DMS153 treated with DMSO at 0.1 percent for 48 hours (cell line): ENCODE measurements at regions not wholly inside any gene's neighbourhood (a gene's known extent, or its start where the extent isn't known, plus 50 kb on each side); places are given as distances from the start of the nearest gene placed in this dataset.

Experiments
- DNase-seq: peaks from one replicate; lab custom pipeline; 2025; ENCODE audit not compliant: unreplicated experiment; lab: John Stamatoyannopoulos, UW

DNA sequence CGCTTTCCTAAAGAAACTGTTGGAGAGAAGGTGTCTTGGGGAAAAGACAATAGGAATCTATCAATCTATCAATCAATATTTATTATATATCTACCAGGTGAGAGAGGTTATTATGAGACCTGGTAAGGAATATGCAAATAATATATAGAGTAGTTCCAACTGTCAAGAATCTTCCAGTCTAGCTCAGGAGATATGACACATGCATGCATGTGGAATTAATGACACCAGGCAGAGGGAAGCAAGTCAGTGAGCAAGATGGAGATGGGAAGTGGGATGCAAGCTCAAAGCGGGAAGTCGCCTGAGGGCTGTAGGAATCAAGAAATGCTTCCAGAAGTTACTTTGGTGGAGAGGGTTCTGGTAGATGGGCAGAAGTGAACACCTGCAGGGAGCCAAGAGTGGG is 187.4 kb upstream of the NRP1 start:
- no peak for DNase-seq

GRCh38 chr10:33521062-33521461 is 186.6 kb upstream of the NRP1 start:
- DNase-seq, result no peak

DNA sequence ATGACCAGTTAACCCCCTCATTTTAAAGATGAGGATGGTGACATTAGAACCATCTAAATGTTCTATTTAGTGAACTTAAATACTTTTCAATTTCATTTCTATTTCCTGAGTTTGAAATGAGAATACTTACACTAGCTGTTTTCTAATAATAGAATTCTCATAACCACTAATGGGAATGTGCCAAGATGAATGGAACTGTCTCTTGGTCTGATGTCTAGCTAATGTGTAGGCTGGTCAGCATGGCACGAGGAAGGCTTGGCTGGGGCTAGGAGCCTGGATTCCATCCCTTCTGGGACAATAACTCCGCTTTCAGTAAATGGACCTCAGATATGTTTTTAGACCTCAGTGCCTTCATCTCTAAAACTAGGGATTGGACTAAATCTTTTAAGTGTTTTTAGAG is 185.8 kb upstream of the NRP1 start:
- no peak for DNase-seq

DNA sequence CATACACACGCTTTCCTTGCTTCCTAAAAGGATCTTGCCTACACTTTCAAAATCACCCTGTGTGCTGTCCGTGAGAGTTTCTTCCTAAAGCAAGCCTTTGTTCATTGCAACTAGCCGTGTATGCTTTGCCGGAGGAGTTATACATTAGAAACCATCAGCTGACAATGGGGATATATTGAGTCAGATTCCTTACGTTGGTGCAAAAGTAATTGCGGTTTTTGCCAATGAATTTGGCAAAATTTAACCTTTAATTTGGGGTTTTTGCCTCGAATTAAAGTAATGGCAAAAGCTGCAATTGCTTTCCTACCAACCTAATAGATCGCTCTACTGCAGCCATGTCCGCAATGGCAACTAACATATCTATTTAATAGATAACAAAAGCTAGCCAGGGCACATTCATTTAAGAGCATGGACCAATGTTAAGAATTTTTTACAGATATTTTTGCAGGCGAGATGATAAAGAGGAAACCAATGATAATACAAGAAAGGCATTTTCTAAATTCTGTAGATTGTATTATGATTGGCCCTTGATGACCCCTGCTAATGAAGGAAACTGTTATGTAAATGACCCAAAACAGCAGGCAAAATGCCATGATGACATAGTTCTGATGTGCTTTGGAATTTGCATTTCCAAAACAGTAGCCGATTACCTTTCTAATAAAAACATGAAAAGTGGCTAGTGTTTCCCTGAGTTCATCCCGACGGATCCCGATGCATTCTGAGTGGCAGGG is 184.8 kb upstream of the NRP1 start:
- DNase-seq, result no peak

- no peak for DNase-seq
These were observed 175.7 kb upstream of the NRP1 start for GRCh38 chr10:33510206-33510605.

DNA sequence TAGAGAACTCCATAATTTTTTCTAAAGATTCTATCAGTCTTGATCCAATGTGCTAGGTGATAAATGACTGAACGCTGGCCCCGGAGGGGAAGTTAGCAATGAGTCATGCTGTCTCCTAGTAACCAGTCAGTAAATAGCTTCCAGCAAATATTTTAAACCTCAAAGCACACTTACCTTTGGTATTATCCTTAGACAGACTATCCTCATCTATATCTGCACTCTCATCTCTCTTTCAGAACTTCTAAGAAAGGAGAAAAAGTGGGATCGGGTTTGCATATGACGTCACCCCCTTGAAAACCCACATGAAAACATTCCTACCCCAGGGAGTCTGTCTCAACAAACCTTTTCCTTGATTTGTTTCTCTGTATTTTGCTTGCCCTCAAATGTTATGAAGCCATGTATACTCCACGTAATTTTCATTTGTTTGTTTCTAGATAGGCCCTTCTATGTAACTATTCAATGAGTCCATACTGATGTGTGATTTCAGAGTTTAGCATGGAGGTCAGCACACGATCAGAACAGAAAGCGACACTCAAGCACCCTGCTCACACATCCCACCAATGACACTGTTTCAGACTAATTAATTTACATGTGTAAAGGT is 174.9 kb upstream of the NRP1 start:
- peak; percentile 41 for DNase-seq

- DNase-seq, result no peak
These were observed 173.4 kb upstream of the NRP1 start for GRCh38 chr10:33507662-33508425.

DNA sequence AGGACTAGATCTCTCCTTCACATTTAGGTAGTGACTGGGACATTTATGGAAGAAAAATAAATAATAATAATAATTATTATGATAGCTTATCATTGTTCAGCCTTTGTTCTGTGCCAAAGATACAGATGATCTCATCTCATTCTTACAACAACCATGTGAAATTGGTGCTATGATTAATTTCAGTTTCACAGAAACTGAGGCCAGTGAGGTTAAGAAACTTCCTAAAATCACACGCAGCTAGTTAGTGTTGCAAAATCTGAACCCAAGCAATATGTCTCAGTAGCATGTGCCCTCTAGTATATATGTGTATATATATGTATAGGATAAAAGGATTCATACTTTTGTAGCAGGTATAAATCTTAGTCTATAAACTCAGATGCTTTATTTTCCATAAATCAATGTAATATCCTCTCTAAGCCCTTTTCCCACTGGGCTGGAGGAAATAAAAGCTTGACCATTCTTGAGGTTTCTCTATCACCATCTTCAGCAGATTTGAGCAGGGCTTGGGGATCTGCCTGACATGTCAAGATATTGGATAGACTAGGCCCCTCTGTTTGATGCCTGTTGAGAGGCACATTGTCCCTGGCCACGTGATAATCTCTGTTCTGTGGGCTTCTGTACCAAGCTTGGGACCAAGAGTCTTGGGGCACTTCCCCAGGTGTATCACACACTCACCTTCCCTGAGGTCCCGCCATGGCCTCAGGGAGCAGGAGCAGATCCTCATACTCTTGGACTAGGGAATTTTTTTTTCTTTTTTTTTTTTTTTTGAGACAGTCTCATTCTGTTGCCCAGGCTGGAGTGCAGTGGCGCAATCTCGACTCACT is 172.6 kb upstream of the NRP1 start:
- DNase-seq, result no peak

DNA sequence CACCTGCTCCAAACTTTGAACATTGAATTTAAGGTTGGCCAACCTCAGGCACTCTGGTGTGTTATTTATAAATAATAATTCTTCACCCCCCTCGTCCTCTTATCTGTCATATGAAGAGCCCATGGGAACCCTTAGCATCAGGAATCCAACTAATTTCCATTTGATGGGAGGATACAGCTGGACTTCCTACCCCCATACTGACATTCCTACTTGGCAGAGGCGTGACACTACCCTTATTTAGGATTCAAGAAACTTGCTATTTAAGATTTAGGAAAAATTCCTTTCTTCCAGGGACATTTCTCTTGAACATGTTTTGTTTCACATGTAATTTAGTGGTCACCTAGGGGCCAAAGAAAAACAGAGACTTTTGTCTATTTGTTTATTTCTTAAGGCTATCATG is 171.9 kb upstream of the NRP1 start:
- DNase-seq, result no peak

GRCh38 chr10:33501161-33501560 is 166.7 kb upstream of the NRP1 start:
- DNase-seq, result no peak

DNA sequence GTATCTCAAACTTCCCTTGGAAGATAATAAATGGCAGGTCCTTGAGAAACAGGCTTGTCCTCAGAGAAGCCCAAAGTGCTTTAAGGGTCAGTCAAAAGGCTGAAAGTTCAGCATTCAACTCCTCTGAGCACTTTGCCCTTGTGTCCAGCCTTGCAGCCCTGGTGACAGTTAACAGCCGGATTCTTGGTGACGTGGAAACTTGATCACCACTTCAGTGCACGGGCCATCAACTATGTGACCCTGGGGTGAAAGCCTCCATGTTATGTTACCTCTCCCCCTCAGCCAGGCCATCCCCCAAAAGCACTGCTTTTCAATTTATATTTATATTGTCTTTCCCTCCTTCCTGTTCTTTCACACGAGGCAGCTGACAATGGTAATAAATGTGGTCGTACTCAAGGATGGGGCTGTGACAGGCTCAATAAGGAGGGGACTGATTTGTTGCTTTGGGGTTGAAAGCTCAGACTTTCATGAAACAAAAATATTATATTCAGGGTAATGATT is 164.0 kb upstream of the NRP1 start:
- no peak for DNase-seq

DNA sequence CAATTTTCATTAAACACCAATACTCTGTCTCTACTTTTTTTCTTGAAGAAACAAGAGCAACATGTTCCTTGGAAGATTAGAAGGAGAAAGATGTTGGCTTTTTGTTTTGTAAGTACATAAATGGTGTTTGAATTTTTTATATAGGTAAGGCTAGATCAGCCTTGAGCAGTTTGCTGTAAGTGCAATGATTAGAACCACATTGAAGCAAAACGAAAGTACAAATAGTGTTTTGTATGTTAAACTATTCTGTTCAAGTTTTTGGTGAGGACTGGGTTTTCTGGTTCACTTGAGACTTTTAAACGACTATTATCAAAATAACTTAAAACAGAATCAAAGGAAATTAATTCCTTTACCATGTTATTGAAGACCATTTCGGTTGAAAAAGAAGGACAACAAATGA is 162.9 kb upstream of the NRP1 start:
- DNase-seq, result no peak

DNA sequence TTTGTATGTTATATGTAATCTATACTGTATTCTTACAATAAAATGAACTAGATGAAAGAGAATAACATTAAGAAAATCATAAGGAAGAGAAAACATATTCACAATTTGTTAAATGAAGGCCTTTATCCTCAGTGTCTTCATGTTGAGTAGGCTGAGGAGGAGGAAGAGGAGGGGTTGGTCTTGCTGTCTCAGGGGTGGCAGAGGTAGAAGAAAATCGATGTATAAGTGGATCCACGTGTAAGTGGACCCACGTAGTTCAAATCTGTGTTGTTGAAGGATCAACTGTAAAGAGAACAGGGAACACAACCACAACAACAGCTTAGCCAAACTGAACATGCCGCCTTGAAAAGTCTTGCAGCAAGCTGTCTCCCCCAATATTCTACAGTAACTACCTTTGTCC is 161.6 kb upstream of the NRP1 start:
- no peak for DNase-seq

DNA sequence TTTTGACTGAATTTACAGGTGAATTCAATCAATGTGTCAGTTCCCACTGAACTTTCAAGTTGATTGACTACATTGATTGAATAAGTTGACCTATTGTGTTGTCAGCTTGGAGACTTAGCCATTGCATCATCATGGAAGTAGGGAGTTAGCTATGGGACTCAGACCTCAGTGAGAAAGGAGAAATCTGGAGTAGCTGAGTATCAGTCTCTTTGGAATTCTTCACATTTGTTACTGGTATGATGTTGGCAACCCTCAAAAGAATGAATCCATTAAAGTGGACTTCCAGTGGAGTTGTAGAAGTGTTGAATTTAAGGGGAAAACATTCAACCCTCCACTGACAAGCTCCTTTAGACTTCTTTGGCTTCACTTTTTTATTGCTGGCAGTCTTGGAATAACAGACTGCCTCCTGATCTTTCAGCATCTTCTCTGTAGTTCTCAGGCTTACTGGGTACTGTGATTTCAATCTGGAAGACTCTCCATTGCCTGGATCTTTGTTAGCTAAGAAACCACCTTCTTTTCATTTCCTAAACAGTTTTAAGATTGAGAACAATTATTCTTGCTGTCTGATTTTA is 160.3 kb upstream of the NRP1 start:
- DNase-seq, result no peak

- DNase-seq, result no peak
These were observed 159.5 kb upstream of the NRP1 start for GRCh38 chr10:33493978-33494377.

DNA sequence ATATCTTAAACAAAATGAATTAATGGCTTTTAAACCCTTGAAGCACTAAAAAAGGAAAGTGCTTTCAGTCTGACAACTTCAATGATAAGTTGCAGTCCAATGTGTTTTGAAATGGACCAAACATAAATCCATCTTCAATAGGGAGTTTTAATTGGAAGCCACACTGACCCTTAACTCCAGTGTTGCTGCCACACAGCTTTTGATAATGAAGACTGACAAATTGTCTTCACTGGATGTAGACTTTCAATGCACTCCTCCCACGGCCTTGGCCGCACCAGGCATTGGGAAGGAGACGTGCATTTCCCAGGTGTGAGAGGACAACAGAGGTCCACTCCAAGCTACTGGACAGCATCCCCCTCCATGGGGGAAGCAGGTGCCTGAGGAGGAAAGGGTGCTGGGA is 159.0 kb upstream of the NRP1 start:
- no peak for DNase-seq

DNA sequence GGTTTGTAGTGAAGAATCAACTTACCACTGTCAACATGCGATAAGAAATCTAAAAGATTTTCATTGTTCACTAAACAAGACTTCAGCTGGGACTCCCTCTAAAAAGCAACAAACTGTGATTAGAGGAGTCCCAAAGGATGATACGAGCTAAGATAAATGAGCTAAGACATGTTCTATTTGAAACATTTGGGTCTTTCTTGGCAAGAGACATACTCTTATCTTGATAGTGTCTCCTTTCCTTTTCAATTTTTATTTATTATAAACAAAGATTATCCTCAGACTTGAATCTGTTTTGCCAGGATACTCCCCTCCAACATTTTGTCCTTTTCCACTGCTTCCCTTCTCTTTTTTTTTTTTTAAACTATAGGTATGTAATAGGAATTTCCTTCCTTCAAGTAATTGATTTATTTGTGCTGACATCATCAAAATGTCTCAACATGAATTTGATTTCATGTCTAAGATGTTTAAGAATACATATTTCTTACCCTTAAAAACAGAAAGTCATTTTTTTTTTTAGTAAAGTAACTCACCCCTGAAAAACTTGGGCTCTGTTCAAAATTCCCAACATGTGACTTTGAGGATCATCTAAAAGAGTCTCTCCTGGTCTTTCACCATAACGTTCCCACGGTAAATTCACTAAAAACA is 158.4 kb upstream of the NRP1 start:
- no peak for DNase-seq

GRCh38 chr10:33489501-33490176 is 155.2 kb upstream of the NRP1 start:
- DNase-seq, result no peak

DNA sequence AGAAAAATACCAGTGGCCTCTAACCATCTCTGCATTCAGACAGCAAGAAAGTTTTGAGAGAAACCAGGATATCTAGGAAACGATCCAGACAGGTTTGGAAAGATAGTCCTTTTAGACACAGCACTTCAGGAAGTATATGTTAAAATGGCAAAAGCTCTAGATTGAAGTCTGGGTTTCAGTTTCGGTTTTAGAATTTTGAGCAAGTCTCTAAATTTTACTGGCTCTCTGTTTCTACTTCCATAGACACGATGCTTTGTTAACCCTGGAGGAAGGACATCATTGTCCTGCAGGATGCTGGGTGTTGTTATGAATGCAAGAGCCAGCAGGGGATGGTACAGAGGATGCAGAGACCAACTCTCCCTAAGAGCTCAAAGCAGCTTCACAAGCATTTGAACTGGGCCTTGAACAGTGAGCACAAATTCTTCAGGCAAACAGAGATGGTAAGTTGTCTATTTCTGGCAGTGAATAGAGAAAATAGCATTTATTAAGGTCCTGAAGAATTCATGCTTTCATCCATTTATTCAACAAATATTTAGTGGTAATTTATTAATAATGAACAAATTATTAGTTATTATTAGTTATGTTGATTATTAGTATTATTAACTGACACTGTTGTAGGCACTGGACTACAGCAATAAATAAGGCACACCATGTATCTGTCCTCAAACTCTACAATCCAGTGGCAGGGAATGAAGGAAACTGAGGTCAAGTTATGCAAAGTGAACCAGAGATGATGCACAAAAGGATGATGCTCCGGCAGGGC is 152.7 kb upstream of the NRP1 start:
- no peak for DNase-seq
